ENCODE measurements at regions not wholly inside any gene's neighbourhood (a gene's known extent, or its start where the extent isn't known, plus 50 kb on each side); places are given as distances from the start of the nearest gene placed in this dataset.

GRCh38 chr5:96547486-96547885 lies 114.4 kb upstream of the PCSK1 start:
- H2BK15ac ChIP-seq (ENCODE audit: low read length), result no peak overlapping the region
- FAIRE-seq (no peak), DNase-seq (ENCODE audit: low read depth in 1 of 2, low spot score in 2 of 2) (no peak)
- H3K23me2 ChIP-seq (ENCODE audit: low read depth, low read length), result no peaks in the 10 kb centered on the region
- no peak overlapping the region for H3K27ac ChIP-seq (ENCODE audit: low read depth, low read length)
- no peak overlapping the region for H2BK5ac ChIP-seq (ENCODE audit: low read depth, low read length)
- no peak overlapping the region for H2AK5ac ChIP-seq (ENCODE audit: low read depth, low read length)
- H4K91ac ChIP-seq (replicated peaks; ENCODE audit: insufficient read length, low read length), result no peak overlapping the region
- H2BK20ac ChIP-seq (ENCODE audit: low read length), result no peak overlapping the region
- H3K4me3 ChIP-seq (ENCODE audit: extremely low read depth in 1 of 4, insufficient read depth in 2 of 4, low read depth in 3 of 4, low read length in 4 of 4), result no peak overlapping the region
- H3K56ac ChIP-seq (replicated peaks; ENCODE audit: insufficient read length, low read depth, low read length), result no peak overlapping the region
- CTCF ChIA-PET (ENCODE audit: partially characterized antibody), result interaction anchor here (0.8 kb wide), 2 partner anchors 49 to 144 kb away, joined by 3 read pairs; no protein-coding TSS in a partner anchor
- no peaks in the 10 kb centered on the region for H4K20me1 ChIP-seq (replicated peaks in 1 of 2; ENCODE audit: control insufficient read depth in 1 of 2, insufficient read depth in 2 of 2, low read length in 2 of 2)
- no peak overlapping the region for H3K4me2 ChIP-seq (ENCODE audit: insufficient read depth in 1 of 2, low read depth in 2 of 2, low read length in 2 of 2)
- H3K4ac ChIP-seq (replicated peaks; ENCODE audit: insufficient read length, low read depth, low read length), result no peak overlapping the region
- H2BK120ac ChIP-seq (replicated peaks; ENCODE audit: low read depth, low read length), result no peak overlapping the region
- no peak overlapping the region for H4K5ac ChIP-seq (ENCODE audit: insufficient read length, low read depth, low read length)
- no peaks in the 10 kb centered on the region for H3K79me2 ChIP-seq (ENCODE audit: control insufficient read depth in 1 of 2, insufficient read depth in 2 of 2, low read length in 2 of 2)
- POLR2A ChIA-PET (ENCODE audit: partially characterized antibody), result no interaction called here
- no peaks in the 10 kb centered on the region for H3K4me1 ChIP-seq (replicated peaks in 1 of 4; ENCODE audit: control insufficient read depth in 3 of 4, insufficient read depth in 4 of 4, low read length in 3 of 4)
- H3K9ac ChIP-seq (replicated peaks in 1 of 4; ENCODE audit: extremely low read depth in 1 of 4, low read depth in 3 of 4, low read length in 3 of 4), result no peak overlapping the region
- H3K36me3 ChIP-seq (ENCODE audit: control insufficient read depth in 2 of 4, insufficient read depth in 4 of 4, low read length in 3 of 4), result no peaks in the 10 kb centered on the region
- H3K27me3 ChIP-seq (replicated peaks in 1 of 4; ENCODE audit: control insufficient read depth in 3 of 4, extremely low read depth in 1 of 4, insufficient read depth in 3 of 4, low read length in 3 of 4), result peaks cover 0 to 1% (median 0%) of the 10 kb centered on the region in 4 experiments; a peak in 1 of 7 replicates
- H3K9me3 ChIP-seq (ENCODE audit: insufficient read depth in 2 of 2, low read depth in 1 of 2, low read length in 1 of 2), result no peaks in the 10 kb centered on the region
- WGBS, 2 experiments (ENCODE audit: extremely low coverage in 1 of 2, insufficient coverage in 1 of 2, insufficient read length in 1 of 2, insufficient replicate concordance in 2 of 2, low coverage in 1 of 2, low lambda C conversion rate in 2 of 2, missing lambda C conversion rate in 1 of 2), result 92% methylated on average over 4 of the region's 4 CpGs; no CpG with 5 or more reads in 1 of the 2 experiments
- H3K18ac ChIP-seq (ENCODE audit: extremely low read depth, low read length), result no peak overlapping the region
- no peaks in the 10 kb centered on the region for H3K79me1 ChIP-seq (ENCODE audit: low read depth, low read length)
- no peak overlapping the region for H3K23ac ChIP-seq (ENCODE audit: insufficient read length)
- no peak overlapping the region for H2AFZ ChIP-seq (ENCODE audit: low read length)
- H4K8ac ChIP-seq (ENCODE audit: extremely low read depth, insufficient read depth, low read length), result no peak overlapping the region
- H3K14ac ChIP-seq (ENCODE audit: insufficient read length), result no peak overlapping the region
- H2BK12ac ChIP-seq (ENCODE audit: low read depth, low read length), result no peak overlapping the region
- no peak for TF ChIP-seq RNF2 (IDR thresholded peaks at IDR 0.05; ENCODE audit: borderline replicate concordance, low read depth, low read length, missing control alignments, poor library complexity, severe bottlenecking)
- TF ChIP-seq KDM5A (IDR thresholded peaks at IDR 0.05; ENCODE audit: low read length), result no peak
- no peak for TF ChIP-seq CEBPB (IDR thresholded peaks at IDR 0.05; ENCODE audit: low read depth, low read length)
- no peak for TF ChIP-seq RBBP5 (IDR thresholded peaks at IDR 0.05; ENCODE audit: borderline replicate concordance, low read depth, low read length)

Data from H1 (cell line).